Keratinocyte (primary cell): ENCODE measurements at regions not wholly inside any gene's neighbourhood (a gene's known extent, or its start where the extent isn't known, plus 50 kb on each side); places are given as distances from the start of the nearest gene placed in this dataset.

Experiments
- DNase-seq: peaks from one replicate; pipeline ENCODE4 v3.0.0-alpha.2; 2011; ENCODE audit warnings: low read depth, missing footprints, low spot score
- FAIRE-seq: peaks from 2 replicates; lab custom pipeline; 2011; peaks lifted over from hg19 to GRCh38; lab: Jason Lieb, UNC
- H2AFZ ChIP-seq: 2 replicates; pipeline ENCODE4 v1.6.0; 2012; ENCODE audit warnings: low read length, control low read depth, inconsistent platforms; ENCODE audit not compliant: control insufficient read depth
- H3K27ac ChIP-seq: 2 replicates; pipeline ENCODE4 v1.5.1; 2011; ENCODE audit warnings: low read length; ENCODE audit not compliant: control insufficient read depth, insufficient read depth
- H3K27me3 ChIP-seq: 3 replicates; pipeline ENCODE4 v1.6.0; 2011; ENCODE audit warnings: low read length; ENCODE audit not compliant: control insufficient read depth, insufficient read depth; ENCODE audit errors: extremely low read depth
- H3K36me3 ChIP-seq, 2 experiments: 2 replicates in 1 of 2; 3 replicates in 1 of 2; pipeline ENCODE4 v1.5.1; 2011; ENCODE audit warnings: low read length in 2 of 2, mild to moderate bottlenecking in 1 of 2; ENCODE audit not compliant: control insufficient read depth in 2 of 2, insufficient read depth in 2 of 2; ENCODE audit errors: extremely low read depth in 1 of 2
- H3K4me1 ChIP-seq: 3 replicates; pipeline ENCODE4 v1.5.1; 2011; ENCODE audit warnings: low read length; ENCODE audit not compliant: control insufficient read depth, insufficient read depth; ENCODE audit errors: extremely low read depth
- H3K4me2 ChIP-seq: 3 replicates; pipeline ENCODE4 v1.6.0; 2011; ENCODE audit warnings: low read depth, low read length; ENCODE audit not compliant: control insufficient read depth, insufficient read depth; ENCODE audit errors: extremely low read depth
- H3K4me3 ChIP-seq, 3 experiments: fragments of 200-600 bp in 1 of 3; sonication (generic) in 1 of 3; 2 replicates in 2 of 3; 3 replicates in 1 of 3; pipeline ENCODE4 v1.5.1; 2011 to 2016; ENCODE audit warnings: low read length in 3 of 3, mild to moderate bottlenecking in 3 of 3, control low read depth in 2 of 3, inconsistent platforms in 1 of 3, low read depth in 1 of 3, mixed read lengths in 1 of 3, mixed run types in 1 of 3, moderate library complexity in 1 of 3; ENCODE audit not compliant: control insufficient read depth in 2 of 3, insufficient read depth in 2 of 3; ENCODE audit errors: extremely low read depth in 1 of 3
- H3K79me2 ChIP-seq: 2 replicates; pipeline ENCODE4 v1.6.0; 2012; ENCODE audit warnings: low read length; ENCODE audit not compliant: control insufficient read depth, insufficient read depth
- H3K9ac ChIP-seq: 3 replicates; pipeline ENCODE4 v1.6.0; 2011; ENCODE audit warnings: low read length; ENCODE audit not compliant: control insufficient read depth, insufficient read depth; ENCODE audit errors: extremely low read depth
- H3K9me1 ChIP-seq: 3 replicates; pipeline ENCODE4 v1.6.0; 2011; ENCODE audit warnings: low read length; ENCODE audit not compliant: control insufficient read depth, insufficient read depth; ENCODE audit errors: extremely low read depth
- H3K9me3 ChIP-seq: 2 replicates; pipeline ENCODE4 v1.5.1; 2012; ENCODE audit warnings: low read depth, low read length; ENCODE audit not compliant: control insufficient read depth
- H4K20me1 ChIP-seq: 3 replicates; pipeline ENCODE4 v1.6.0; 2011; ENCODE audit warnings: low read length; ENCODE audit not compliant: control insufficient read depth, insufficient read depth; ENCODE audit errors: extremely low read depth
- CTCF ChIP-seq, 3 experiments: IDR thresholded peaks in 1 of 3; conservative IDR thresholded peaks in 1 of 3; optimal IDR thresholded peaks in 1 of 3; 2 replicates in 2 of 3; 3 replicates in 1 of 3; pipeline versions ENCODE3 to v1.5.1; 2011; ENCODE audit warnings: low read length in 3 of 3, mild to moderate bottlenecking in 3 of 3, moderate library complexity in 2 of 3, control low read depth in 1 of 3, inconsistent platforms in 1 of 3; ENCODE audit not compliant: insufficient read depth in 2 of 3; ENCODE audit errors: extremely low read depth in 1 of 3
- EZH2 ChIP-seq: IDR thresholded peaks from one replicate; pipeline ENCODE4 v1.6.1; 2012; ENCODE audit warnings: inconsistent platforms, mild to moderate bottlenecking, low read length, moderate library complexity
- dilution Hi-C: fragments of 300-500 bp; cut with MboI; formaldehyde crosslinking; loops from one replicate; pipeline ENCODE4 v1.7.0; 2020; ENCODE audit warnings: low sequenced_read_pairs; ENCODE audit not compliant: extremely low pct_ligation_motif_present

GRCh38 chr2:7661502-7661901 lies 744.3 kb downstream of the RNF144A start:
- no peaks in the 10 kb centered on the region for H4K20me1 ChIP-seq
- dilution Hi-C loops: no loop called here

GRCh38 chr2:7665880-7666279 lies 748.7 kb downstream of the RNF144A start:
- H4K20me1 ChIP-seq: no peaks in the 10 kb centered on the region
- H3K79me2 ChIP-seq: no peaks in the 10 kb centered on the region
- no peaks in the 10 kb centered on the region for H3K9me1 ChIP-seq
- no peak for TF ChIP-seq EZH2
- no peak for TF ChIP-seq CTCF (optimal IDR thresholded peaks at IDR 0.05 in 1 of 3, IDR thresholded peaks at IDR 0.05 in 1 of 3, conservative IDR thresholded peaks at IDR 0.05 in 1 of 3; ENCODE audit: extremely low read depth in 1 of 3, insufficient read depth in 2 of 3, low read length in 3 of 3)
- no peak overlapping the region for H3K4me2 ChIP-seq
- no peak overlapping the region for H3K4me3 ChIP-seq
- H3K9ac ChIP-seq: no peak overlapping the region
- no peaks in the 10 kb centered on the region for H3K9me3 ChIP-seq
- no peak for FAIRE-seq
- H3K27me3 ChIP-seq: no peaks in the 10 kb centered on the region
- no peak overlapping the region for H2AFZ ChIP-seq
- no peak for DNase-seq
- dilution Hi-C loops: no loop called here
- no peaks in the 10 kb centered on the region for H3K4me1 ChIP-seq
- H3K27ac ChIP-seq: no peak overlapping the region
- H3K36me3 ChIP-seq: no peaks in the 10 kb centered on the region

More at GRCh38 chr2:7661502-7661901, 744.3 kb downstream of the RNF144A start:
- Histone ChIP-seq H3K79me2 (no peaks in the 10 kb centered on the region), H3K36me3 (no peaks in the 10 kb centered on the region), H3K4me1 (no peaks in the 10 kb centered on the region), H3K27ac (no peak overlapping the region), H2AFZ (no peak overlapping the region), H3K4me2 (no peak overlapping the region), H3K4me3 (no peak overlapping the region), H3K9me3 (no peaks in the 10 kb centered on the region), H3K27me3 (no peaks in the 10 kb centered on the region), H3K9ac (no peak overlapping the region), H3K9me1 (no peaks in the 10 kb centered on the region)
- FAIRE-seq: no peak
- no peak for TF ChIP-seq EZH2
- TF ChIP-seq CTCF (optimal IDR thresholded peaks at IDR 0.05 in 1 of 3, IDR thresholded peaks at IDR 0.05 in 1 of 3, conservative IDR thresholded peaks at IDR 0.05 in 1 of 3; ENCODE audit: extremely low read depth in 1 of 3, insufficient read depth in 2 of 3, low read length in 3 of 3): no peak
- DNase-seq: no peak
